GM12878 (cell line): ENCODE measurements at regions not wholly inside any gene's neighbourhood (a gene's known extent, or its start where the extent isn't known, plus 50 kb on each side); places are given as distances from the start of the nearest gene placed in this dataset.

ENCODE experiments used
- ATAC-seq: fragments of 200-7000 bp; cut with Tn5 transposase; 3 replicates; pipeline ENCODE4 v1.9.1; 2020; ENCODE audit warnings: mild to moderate bottlenecking, moderate library complexity
- BruUV-seq: library from RNA; stranded (reverse); fragments of 400-500 nt; replicated peaks from 2 replicates; lab custom pipeline; 2021; lab: Mats Ljungman, UMichigan
- CTCF ChIA-PET: fragments of 300-600 bp; sonication (Branson Sonifier 250); formaldehyde crosslinking; extraction: SDS; loops from one replicate; lab custom pipeline; 2021; ENCODE audit warnings: inconsistent platforms; lab: Yijun Ruan, JAX
- POLR2A ChIA-PET: fragments of 350-600 bp; formaldehyde crosslinking; extraction: SDS; loops from one replicate; lab custom pipeline; 2021; ENCODE audit warnings: inconsistent platforms; lab: Charles Lee
- RAD21 ChIA-PET: fragments of 300-600 bp; sonication (Branson Sonifier 250); formaldehyde crosslinking; loops from one replicate; lab custom pipeline; 2023; ENCODE audit warnings: antibody characterized with exemption; ENCODE audit not compliant: unreplicated experiment; lab: Charles Lee
- SMC1A ChIA-PET: fragments of 300-600 bp; sonication (Branson Sonifier 250); formaldehyde crosslinking; loops from one replicate; lab custom pipeline; 2023; ENCODE audit not compliant: unreplicated experiment, uncharacterized antibody; lab: Charles Lee
- DNase-seq: peaks from one replicate; pipeline ENCODE4 v3.0.0-alpha.2; 2011; ENCODE audit warnings: low read depth, low spot score
- FAIRE-seq: peaks from 3 replicates; lab custom pipeline; 2011; peaks lifted over from hg19 to GRCh38; lab: Jason Lieb, UNC
- H2AFZ ChIP-seq: 2 replicates; pipeline ENCODE4 v1.6.0; 2011; ENCODE audit warnings: low read depth, low read length, control low read depth; ENCODE audit not compliant: control insufficient read depth
- H3K27ac ChIP-seq: 2 replicates; pipeline ENCODE4 v1.5.1; 2011; ENCODE audit warnings: control low read depth; ENCODE audit not compliant: control insufficient read depth, insufficient read depth
- H3K27me3 ChIP-seq, 2 experiments: replicated peaks in 1 of 2; 2 replicates each; pipeline versions ENCODE4 v1.6.0 to v1.6.1; 2011; ENCODE audit warnings: low read length in 1 of 2; ENCODE audit not compliant: control insufficient read depth in 2 of 2, insufficient read depth in 2 of 2
- H3K36me3 ChIP-seq, 2 experiments: 2 replicates each; pipeline ENCODE4 v1.5.1; 2011; ENCODE audit warnings: low read length in 1 of 2; ENCODE audit not compliant: control insufficient read depth in 2 of 2, insufficient read depth in 2 of 2
- H3K4me1 ChIP-seq: 2 replicates; pipeline ENCODE4 v1.6.1; 2011; ENCODE audit warnings: mild to moderate bottlenecking, low read length, moderate library complexity, mixed read lengths; ENCODE audit not compliant: control insufficient read depth, insufficient read depth
- H3K4me2 ChIP-seq: 2 replicates; pipeline ENCODE4 v1.6.0; 2011; ENCODE audit warnings: control low read depth; ENCODE audit not compliant: control insufficient read depth, insufficient read depth
- H3K4me3 ChIP-seq: fragments of 200-600 bp; sonication (generic); 2 replicates; pipeline ENCODE4 v1.5.1; 2016
- H3K79me2 ChIP-seq: 2 replicates; pipeline ENCODE4 v1.6.0; 2011; ENCODE audit warnings: low read length; ENCODE audit not compliant: control insufficient read depth, insufficient read depth
- H3K9ac ChIP-seq: 2 replicates; pipeline ENCODE4 v1.8.0; 2011; ENCODE audit warnings: low read length, control low read depth, mixed read lengths; ENCODE audit not compliant: control insufficient read depth, insufficient read depth
- H3K9me3 ChIP-seq: replicated peaks from 3 replicates; pipeline ENCODE4 v1.5.1; 2011; ENCODE audit warnings: mild to moderate bottlenecking, low read length; ENCODE audit not compliant: control insufficient read depth, insufficient read depth
- H4K20me1 ChIP-seq: 2 replicates; pipeline ENCODE4 v1.6.0; 2011; ENCODE audit not compliant: control insufficient read depth, insufficient read depth
- ETV6 ChIP-seq, 2 experiments: fragments of 450-650 bp in 1 of 2; IDR thresholded peaks in 1 of 2; conservative IDR thresholded peaks in 1 of 2; 2 replicates each; pipeline ENCODE4 v1.6.1; 2014; ENCODE audit warnings: antibody characterized with exemption in 1 of 2, borderline replicate concordance in 1 of 2, low read depth in 1 of 2, mild to moderate bottlenecking in 1 of 2, moderate library complexity in 1 of 2
- JUNB ChIP-seq: IDR thresholded peaks from 2 replicates; pipeline ENCODE4 v1.6.1; 2016; ENCODE audit warnings: antibody characterized with exemption, mild to moderate bottlenecking
- JUND ChIP-seq: IDR thresholded peaks from 2 replicates; pipeline ENCODE4 v1.6.1; 2012; ENCODE audit warnings: low read depth, mild to moderate bottlenecking, low read length, improper control_type of control experiment, moderate library complexity
- NBN ChIP-seq: fragments of 450-650 bp; IDR thresholded peaks from 2 replicates; pipeline ENCODE4 v1.6.1; 2016
- PAX5 ChIP-seq: IDR thresholded peaks from 2 replicates; pipeline ENCODE4 v1.6.1; 2011; ENCODE audit warnings: low read depth, low read length, borderline replicate concordance
- POU2F2 ChIP-seq: IDR thresholded peaks from 3 replicates; pipeline ENCODE4 v1.6.1; 2011; ENCODE audit warnings: low read depth, mild to moderate bottlenecking, low read length, borderline replicate concordance
- TBL1XR1 ChIP-seq: IDR thresholded peaks from 2 replicates; pipeline ENCODE4 v1.6.1; 2012; ENCODE audit warnings: low read depth, low read length, improper control_type of control experiment
- ZNF217 ChIP-seq: fragments of 450-650 bp; IDR thresholded peaks from 2 replicates; pipeline ENCODE4 v1.6.1; 2017; ENCODE audit warnings: antibody characterized with exemption, mild to moderate bottlenecking
- WGBS: methylation state at CpG from one replicate; pipeline ENCODE4 v1.1.6; 2016; ENCODE audit warnings: low lambda C conversion rate; ENCODE audit not compliant: insufficient replicate concordance, insufficient coverage; ENCODE audit errors: missing lambda C conversion rate; 5-methylcytosine and 5-hydroxymethylcytosine counted together
- in situ Hi-C: fragments of 300-500 bp; cut with MboI; formaldehyde crosslinking; loops from 9 replicates; pipeline ENCODE4 v1.14.3; 2018; ENCODE audit warnings: mixed read lengths
- intact Hi-C: fragments of 100-400 bp; cut with micrococcal nuclease; formaldehyde crosslinking; loops from one replicate; pipeline ENCODE4 v1.14.2; 2022; ENCODE audit not compliant: unreplicated experiment
- TF ChIP-seq, protein P1 (sequence below): fragments of 450-650 bp; IDR thresholded peaks from 2 replicates; pipeline ENCODE4 v1.6.1; 2017; ENCODE audit warnings: antibody characterized with exemption, mild to moderate bottlenecking, moderate library complexity
- TF ChIP-seq, protein P2 (sequence below): fragments of 450-650 bp; formaldehyde crosslinking; IDR thresholded peaks from 2 replicates; pipeline ENCODE4 v1.5.0; 2022; ENCODE audit warnings: mild to moderate bottlenecking, missing genetic modification characterization
- TF ChIP-seq, protein P3 (sequence below): fragments of 450-650 bp; IDR thresholded peaks from 2 replicates; pipeline ENCODE4 v1.6.1; 2017; ENCODE audit warnings: mild to moderate bottlenecking, moderate library complexity

DNA sequence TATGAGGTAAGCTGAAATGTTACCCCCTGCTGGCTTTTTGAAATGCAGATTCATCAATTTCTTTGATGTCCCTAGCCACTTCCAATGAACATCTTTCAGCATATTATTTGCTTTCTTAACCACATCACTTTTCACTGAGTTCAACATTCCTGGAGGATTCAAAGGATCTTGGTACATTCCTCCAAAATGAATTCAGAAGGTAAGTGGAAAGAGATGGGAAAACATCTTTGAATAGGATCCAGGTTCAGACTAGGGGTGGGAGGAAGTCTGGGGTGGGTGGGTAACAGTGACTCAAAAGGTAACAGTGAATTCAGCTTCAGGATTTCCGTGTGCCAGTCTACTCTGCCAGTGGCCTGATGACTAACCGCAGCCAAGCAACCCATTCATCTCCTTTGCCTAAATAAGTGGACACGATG, 180.7 kb downstream of the ZC3H11B start:
- intact Hi-C loops = no loop called here
- Histone ChIP-seq H3K27ac (no peak overlapping the region), H3K79me2 (no peaks in the 10 kb centered on the region)
- TF ChIP-seq, protein P1, sequence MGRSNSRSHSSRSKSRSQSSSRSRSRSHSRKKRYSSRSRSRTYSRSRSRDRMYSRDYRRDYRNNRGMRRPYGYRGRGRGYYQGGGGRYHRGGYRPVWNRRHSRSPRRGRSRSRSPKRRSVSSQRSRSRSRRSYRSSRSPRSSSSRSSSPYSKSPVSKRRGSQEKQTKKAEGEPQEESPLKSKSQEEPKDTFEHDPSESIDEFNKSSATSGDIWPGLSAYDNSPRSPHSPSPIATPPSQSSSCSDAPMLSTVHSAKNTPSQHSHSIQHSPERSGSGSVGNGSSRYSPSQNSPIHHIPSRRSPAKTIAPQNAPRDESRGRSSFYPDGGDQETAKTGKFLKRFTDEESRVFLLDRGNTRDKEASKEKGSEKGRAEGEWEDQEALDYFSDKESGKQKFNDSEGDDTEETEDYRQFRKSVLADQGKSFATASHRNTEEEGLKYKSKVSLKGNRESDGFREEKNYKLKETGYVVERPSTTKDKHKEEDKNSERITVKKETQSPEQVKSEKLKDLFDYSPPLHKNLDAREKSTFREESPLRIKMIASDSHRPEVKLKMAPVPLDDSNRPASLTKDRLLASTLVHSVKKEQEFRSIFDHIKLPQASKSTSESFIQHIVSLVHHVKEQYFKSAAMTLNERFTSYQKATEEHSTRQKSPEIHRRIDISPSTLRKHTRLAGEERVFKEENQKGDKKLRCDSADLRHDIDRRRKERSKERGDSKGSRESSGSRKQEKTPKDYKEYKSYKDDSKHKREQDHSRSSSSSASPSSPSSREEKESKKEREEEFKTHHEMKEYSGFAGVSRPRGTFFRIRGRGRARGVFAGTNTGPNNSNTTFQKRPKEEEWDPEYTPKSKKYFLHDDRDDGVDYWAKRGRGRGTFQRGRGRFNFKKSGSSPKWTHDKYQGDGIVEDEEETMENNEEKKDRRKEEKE = no peak
- no peak for TF ChIP-seq PAX5
- TF ChIP-seq ZNF217 = no peak
- no peak for TF ChIP-seq POU2F2
- TF ChIP-seq JUND = no peak
- TF ChIP-seq, protein P2, sequence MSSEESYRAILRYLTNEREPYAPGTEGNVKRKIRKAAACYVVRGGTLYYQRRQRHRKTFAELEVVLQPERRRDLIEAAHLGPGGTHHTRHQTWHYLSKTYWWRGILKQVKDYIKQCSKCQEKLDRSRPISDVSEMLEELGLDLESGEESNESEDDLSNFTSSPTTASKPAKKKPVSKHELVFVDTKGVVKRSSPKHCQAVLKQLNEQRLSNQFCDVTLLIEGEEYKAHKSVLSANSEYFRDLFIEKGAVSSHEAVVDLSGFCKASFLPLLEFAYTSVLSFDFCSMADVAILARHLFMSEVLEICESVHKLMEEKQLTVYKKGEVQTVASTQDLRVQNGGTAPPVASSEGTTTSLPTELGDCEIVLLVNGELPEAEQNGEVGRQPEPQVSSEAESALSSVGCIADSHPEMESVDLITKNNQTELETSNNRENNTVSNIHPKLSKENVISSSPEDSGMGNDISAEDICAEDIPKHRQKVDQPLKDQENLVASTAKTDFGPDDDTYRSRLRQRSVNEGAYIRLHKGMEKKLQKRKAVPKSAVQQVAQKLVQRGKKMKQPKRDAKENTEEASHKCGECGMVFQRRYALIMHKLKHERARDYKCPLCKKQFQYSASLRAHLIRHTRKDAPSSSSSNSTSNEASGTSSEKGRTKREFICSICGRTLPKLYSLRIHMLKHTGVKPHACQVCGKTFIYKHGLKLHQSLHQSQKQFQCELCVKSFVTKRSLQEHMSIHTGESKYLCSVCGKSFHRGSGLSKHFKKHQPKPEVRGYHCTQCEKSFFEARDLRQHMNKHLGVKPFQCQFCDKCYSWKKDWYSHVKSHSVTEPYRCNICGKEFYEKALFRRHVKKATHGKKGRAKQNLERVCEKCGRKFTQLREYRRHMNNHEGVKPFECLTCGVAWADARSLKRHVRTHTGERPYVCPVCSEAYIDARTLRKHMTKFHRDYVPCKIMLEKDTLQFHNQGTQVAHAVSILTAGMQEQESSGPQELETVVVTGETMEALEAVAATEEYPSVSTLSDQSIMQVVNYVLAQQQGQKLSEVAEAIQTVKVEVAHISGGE (CRISPR knock-in tag) = no peak
- TF ChIP-seq TBL1XR1 = no peak
- no peak for TF ChIP-seq JUNB
- no peak for TF ChIP-seq NBN
- TF ChIP-seq, protein P3, sequence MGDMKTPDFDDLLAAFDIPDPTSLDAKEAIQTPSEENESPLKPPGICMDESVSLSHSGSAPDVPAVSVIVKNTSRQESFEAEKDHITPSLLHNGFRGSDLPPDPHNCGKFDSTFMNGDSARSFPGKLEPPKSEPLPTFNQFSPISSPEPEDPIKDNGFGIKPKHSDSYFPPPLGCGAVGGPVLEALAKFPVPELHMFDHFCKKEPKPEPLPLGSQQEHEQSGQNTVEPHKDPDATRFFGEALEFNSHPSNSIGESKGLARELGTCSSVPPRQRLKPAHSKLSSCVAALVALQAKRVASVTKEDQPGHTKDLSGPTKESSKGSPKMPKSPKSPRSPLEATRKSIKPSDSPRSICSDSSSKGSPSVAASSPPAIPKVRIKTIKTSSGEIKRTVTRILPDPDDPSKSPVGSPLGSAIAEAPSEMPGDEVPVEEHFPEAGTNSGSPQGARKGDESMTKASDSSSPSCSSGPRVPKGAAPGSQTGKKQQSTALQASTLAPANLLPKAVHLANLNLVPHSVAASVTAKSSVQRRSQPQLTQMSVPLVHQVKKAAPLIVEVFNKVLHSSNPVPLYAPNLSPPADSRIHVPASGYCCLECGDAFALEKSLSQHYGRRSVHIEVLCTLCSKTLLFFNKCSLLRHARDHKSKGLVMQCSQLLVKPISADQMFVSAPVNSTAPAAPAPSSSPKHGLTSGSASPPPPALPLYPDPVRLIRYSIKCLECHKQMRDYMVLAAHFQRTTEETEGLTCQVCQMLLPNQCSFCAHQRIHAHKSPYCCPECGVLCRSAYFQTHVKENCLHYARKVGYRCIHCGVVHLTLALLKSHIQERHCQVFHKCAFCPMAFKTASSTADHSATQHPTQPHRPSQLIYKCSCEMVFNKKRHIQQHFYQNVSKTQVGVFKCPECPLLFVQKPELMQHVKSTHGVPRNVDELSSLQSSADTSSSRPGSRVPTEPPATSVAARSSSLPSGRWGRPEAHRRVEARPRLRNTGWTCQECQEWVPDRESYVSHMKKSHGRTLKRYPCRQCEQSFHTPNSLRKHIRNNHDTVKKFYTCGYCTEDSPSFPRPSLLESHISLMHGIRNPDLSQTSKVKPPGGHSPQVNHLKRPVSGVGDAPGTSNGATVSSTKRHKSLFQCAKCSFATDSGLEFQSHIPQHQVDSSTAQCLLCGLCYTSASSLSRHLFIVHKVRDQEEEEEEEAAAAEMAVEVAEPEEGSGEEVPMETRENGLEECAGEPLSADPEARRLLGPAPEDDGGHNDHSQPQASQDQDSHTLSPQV = no peak
- no peak for TF ChIP-seq ETV6 (conservative IDR thresholded peaks at IDR 0.05 in 1 of 2, IDR thresholded peaks at IDR 0.05 in 1 of 2; ENCODE audit: borderline replicate concordance in 1 of 2, low read depth in 1 of 2)

More for the DNA sequence above, 180.7 kb downstream of the ZC3H11B start:
- Histone ChIP-seq H3K9ac (no peak overlapping the region), H3K4me3 (no peak overlapping the region), H3K36me3 (no peaks in the 10 kb centered on the region), H3K27me3 (no peaks in the 10 kb centered on the region), H4K20me1 (no peaks in the 10 kb centered on the region), H3K9me3 (no peaks in the 10 kb centered on the region), H3K4me1 (peaks cover 3% of the 10 kb centered on the region; the same call in 1 of the 2 replicates), H3K4me2 (no peak overlapping the region), H2AFZ (no peak overlapping the region)
- no TSS peak for BruUV-seq
- ChIA-PET POLR2A (no interaction called here), RAD21 (no interaction called here), CTCF (no interaction called here), SMC1A (no interaction called here)
- in situ Hi-C loops = no loop called here
- DNase-seq = no peak
- WGBS = 0% methylated on average over 3 of the region's 3 CpGs
- FAIRE-seq = no peak
- no peak for ATAC-seq
